ENCODE measurements at regions not wholly inside any gene's neighbourhood (a gene's known extent, or its start where the extent isn't known, plus 50 kb on each side); places are given as distances from the start of the nearest gene placed in this dataset.
A peak's percentile ranks its signal among the peaks of the same experiment; 100 is the strongest.

DNA sequence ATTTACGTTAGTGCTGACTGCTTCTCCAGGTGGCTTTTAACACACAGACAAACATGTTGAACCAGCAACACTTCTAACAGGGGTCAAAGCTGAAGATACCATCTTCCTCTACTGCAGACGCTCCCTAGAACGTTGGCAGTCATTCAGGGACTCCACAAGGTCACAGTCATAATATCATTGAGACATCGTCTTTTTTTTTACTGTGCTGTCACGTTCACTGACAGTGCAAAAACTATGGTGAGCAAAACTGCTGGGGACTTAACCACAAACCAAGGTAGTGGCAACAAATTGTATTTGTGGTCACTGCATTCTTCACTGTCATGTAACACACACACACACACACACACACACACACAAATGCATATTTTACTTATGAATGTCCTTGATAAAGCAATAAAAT is 244.9 kb downstream of the CASP12 start:
- H3K27me3 ChIP-seq: no peaks in the 10 kb centered on the region
- no peaks in the 10 kb centered on the region for H3K9me3 ChIP-seq
- H3K4me3 ChIP-seq: peak overlapping the region in 1 of 4 donors; percentile 6
- 12 to 19% methylated on average over 5 of the region's 5 CpGs for WGBS, 2 donors
- no peaks in the 10 kb centered on the region for H3K4me1 ChIP-seq
- TF ChIP-seq POLR2A (IDR thresholded peaks at IDR 0.05) (no peak), EP300 (IDR thresholded peaks at IDR 0.05) (no peak), POLR2AphosphoS5 (IDR thresholded peaks at IDR 0.05) (no peak)
- TF ChIP-seq, protein P1, sequence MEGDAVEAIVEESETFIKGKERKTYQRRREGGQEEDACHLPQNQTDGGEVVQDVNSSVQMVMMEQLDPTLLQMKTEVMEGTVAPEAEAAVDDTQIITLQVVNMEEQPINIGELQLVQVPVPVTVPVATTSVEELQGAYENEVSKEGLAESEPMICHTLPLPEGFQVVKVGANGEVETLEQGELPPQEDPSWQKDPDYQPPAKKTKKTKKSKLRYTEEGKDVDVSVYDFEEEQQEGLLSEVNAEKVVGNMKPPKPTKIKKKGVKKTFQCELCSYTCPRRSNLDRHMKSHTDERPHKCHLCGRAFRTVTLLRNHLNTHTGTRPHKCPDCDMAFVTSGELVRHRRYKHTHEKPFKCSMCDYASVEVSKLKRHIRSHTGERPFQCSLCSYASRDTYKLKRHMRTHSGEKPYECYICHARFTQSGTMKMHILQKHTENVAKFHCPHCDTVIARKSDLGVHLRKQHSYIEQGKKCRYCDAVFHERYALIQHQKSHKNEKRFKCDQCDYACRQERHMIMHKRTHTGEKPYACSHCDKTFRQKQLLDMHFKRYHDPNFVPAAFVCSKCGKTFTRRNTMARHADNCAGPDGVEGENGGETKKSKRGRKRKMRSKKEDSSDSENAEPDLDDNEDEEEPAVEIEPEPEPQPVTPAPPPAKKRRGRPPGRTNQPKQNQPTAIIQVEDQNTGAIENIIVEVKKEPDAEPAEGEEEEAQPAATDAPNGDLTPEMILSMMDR (IDR thresholded peaks at IDR 0.05): no peak
- H3K27ac ChIP-seq: no peak overlapping the region
- intact Hi-C loops (cut with DNase I): no loop called here
- H3K36me3 ChIP-seq: no peaks in the 10 kb centered on the region
- no peak for DNase-seq

DNA sequence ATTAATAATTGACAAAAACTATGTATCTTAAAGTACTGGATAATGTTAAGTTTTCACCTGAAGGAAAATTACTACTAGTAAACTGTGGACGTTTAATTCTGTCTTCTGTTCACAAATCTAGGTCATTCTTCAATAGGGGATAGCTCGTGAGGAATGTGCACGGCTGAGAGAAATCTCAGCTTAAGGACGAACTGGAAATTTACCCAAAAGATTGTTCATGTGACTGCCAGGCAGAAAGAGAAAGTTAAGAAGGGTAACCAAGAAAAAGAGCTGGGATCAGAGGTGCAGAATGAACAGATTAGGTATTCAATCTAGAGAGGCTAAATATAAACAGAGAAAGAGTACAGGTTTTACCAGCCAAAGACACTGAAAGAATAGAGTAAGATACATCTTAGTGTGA is 245.3 kb downstream of the CASP12 start:
- TF ChIP-seq POLR2A (IDR thresholded peaks at IDR 0.05) (no peak), POLR2AphosphoS5 (IDR thresholded peaks at IDR 0.05) (no peak), EP300 (IDR thresholded peaks at IDR 0.05) (no peak)
- TF ChIP-seq, protein P1 (IDR thresholded peaks at IDR 0.05): no peak
- intact Hi-C loops (cut with DNase I): no loop called here
- peak overlapping the region in 1 of 4 donors; percentile 6 for H3K4me3 ChIP-seq
- no peak for DNase-seq
- H3K9me3 ChIP-seq: no peaks in the 10 kb centered on the region
- no peaks in the 10 kb centered on the region for H3K27me3 ChIP-seq
- no peak overlapping the region for H3K27ac ChIP-seq
- 67 to 76% methylated on average over 4 of the region's 4 CpGs for WGBS, 2 donors
- no peaks in the 10 kb centered on the region for H3K36me3 ChIP-seq
- no peaks in the 10 kb centered on the region for H3K4me1 ChIP-seq

DNA sequence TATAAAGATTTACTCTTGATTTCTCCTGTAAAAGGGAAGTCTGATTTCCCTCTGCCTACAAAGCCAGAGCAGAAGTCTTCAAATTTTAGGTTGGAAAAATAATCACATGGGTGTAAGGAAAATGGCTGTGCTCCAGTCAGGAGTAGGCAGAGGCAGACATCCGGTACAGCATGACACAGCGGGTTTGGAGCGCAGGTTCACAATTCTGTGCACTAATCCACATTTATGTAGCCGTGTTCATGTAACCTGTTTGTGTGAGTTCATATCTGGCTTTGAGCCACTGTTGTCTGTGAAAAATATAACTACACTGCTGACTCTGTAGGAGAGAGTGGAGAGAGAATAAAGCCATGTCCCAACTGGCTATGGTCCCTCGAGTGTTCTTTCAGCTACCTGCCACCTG is 248.0 kb downstream of the CASP12 start:
- no peak overlapping the region for H3K4me3 ChIP-seq
- H3K27me3 ChIP-seq: no peaks in the 10 kb centered on the region
- no peak for DNase-seq
- H3K36me3 ChIP-seq: no peaks in the 10 kb centered on the region
- TF ChIP-seq EP300 (IDR thresholded peaks at IDR 0.05): no peak
- H3K4me1 ChIP-seq: no peaks in the 10 kb centered on the region
- WGBS, 2 donors: 95 to 97% methylated on average over 5 of the region's 5 CpGs
- no peaks in the 10 kb centered on the region for H3K9me3 ChIP-seq
- intact Hi-C loops (cut with DNase I): no loop called here
- no peak overlapping the region for H3K27ac ChIP-seq

DNA sequence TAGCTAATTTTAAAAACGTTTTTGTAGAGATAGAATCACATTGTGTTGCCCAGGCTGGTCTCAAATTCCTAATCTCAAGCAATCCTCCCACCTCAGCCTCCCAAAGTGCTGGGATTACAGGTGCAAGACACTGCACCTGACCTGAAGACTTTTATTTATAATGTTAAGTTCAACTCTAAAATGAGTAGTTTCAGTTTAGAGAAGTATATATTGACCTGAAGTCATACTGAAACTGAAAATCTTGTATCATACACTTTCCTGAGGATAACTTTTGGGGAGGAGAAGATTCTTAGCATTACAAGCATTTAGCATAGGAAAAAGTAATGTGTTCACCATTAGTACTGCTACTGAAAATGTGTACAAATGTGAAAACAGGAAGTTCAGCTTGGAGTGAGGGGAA is 249.3 kb downstream of the CASP12 start:
- 14 to 49% methylated on average over 1 of the region's 1 CpG for WGBS, 2 donors
- intact Hi-C loops (cut with DNase I): no loop called here
- no peak overlapping the region for H3K27ac ChIP-seq
- H3K4me3 ChIP-seq: no peak overlapping the region
- TF ChIP-seq EP300 (IDR thresholded peaks at IDR 0.05) (no peak), POLR2AphosphoS5 (IDR thresholded peaks at IDR 0.05) (no peak), POLR2A (IDR thresholded peaks at IDR 0.05) (no peak)
- TF ChIP-seq, protein P1 (IDR thresholded peaks at IDR 0.05): no peak
- H3K9me3 ChIP-seq: no peaks in the 10 kb centered on the region
- no peaks in the 10 kb centered on the region for H3K36me3 ChIP-seq
- no peak for DNase-seq
- no peaks in the 10 kb centered on the region for H3K27me3 ChIP-seq
- H3K4me1 ChIP-seq: no peaks in the 10 kb centered on the region

DNA sequence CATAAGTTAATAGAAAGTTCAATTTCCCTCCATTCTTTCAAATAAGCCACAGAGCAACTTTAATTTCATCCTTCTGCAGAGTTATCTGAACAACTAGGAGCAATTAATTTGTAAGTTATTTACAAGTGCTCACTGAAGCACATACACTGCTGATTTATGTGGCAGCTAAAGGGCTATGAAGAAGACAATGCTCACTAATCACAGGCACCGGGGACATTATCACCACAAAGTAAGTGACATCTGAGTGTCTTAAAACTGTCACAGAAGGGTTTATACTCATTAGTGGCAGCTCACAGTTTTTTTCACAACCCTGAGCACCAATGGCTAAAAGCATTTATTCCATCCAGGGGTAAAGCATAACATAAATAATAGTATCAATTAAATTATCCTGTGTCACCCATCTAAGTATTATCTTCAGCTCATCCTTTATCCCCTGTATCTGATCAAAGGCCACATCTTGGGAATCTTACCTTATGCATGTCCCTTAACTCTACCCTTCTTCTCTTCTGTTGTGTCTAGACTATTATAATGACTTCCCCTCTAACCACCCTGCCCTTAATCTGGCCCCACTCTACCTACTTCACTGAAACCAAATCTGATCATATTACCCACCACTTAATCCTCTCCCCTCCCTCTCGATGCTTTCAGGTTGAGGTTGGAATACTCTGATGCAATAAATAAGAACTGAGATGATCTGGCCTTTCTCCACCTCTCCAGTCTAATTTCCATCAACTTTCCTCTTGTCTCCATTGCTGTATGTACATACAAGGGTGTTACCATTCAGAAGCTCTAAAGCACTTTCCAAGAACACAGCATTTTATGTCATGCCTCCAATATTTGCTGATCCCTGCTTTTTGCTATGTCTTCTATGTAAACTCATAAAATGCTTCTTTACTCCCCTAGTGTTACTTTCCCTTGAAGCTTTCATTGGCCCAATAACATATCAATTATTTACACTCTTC is 252.7 kb downstream of the CASP12 start:
- H3K4me1 ChIP-seq: no peaks in the 10 kb centered on the region
- no peak for DNase-seq
- intact Hi-C loops (cut with DNase I): no loop called here

More for the DNA sequence above, 252.7 kb downstream of the CASP12 start:
- Histone ChIP-seq H3K27ac (no peak overlapping the region), H3K9me3 (no peaks in the 10 kb centered on the region), H3K27me3 (no peaks in the 10 kb centered on the region), H3K4me3 (no peak overlapping the region), H3K36me3 (no peaks in the 10 kb centered on the region)
- WGBS, 2 donors: 52 to 69% methylated on average over 2 of the region's 2 CpGs
- TF ChIP-seq POLR2AphosphoS5 (IDR thresholded peaks at IDR 0.05): no peak
- TF ChIP-seq POLR2A (IDR thresholded peaks at IDR 0.05): no peak
- TF ChIP-seq EP300 (IDR thresholded peaks at IDR 0.05): no peak
